ENCODE measurements at regions not wholly inside any gene's neighbourhood (a gene's known extent, or its start where the extent isn't known, plus 50 kb on each side); places are given as distances from the start of the nearest gene placed in this dataset.

- DNase-seq, result no peak
These were observed 1548.9 kb upstream of the PCDH20 start for GRCh38 chr13:62964522-62964921.

- DNase-seq, result no peak
These were observed 1545.1 kb upstream of the PCDH20 start for GRCh38 chr13:62960723-62961122.

- DNase-seq, result no peak
These were observed 1518.2 kb upstream of the PCDH20 start for GRCh38 chr13:62933809-62934208.

GRCh38 chr13:62932256-62932883, 1516.7 kb upstream of the PCDH20 start:
- DNase-seq, result no peak

- no peak for DNase-seq
These were observed 1516.2 kb upstream of the PCDH20 start for GRCh38 chr13:62931853-62932252.

- no peak for DNase-seq
These were observed 1508.7 kb upstream of the PCDH20 start for GRCh38 chr13:62924395-62924794.

- DNase-seq, result no peak
These were observed 1504.5 kb upstream of the PCDH20 start for GRCh38 chr13:62920159-62920558.

- DNase-seq, result no peak
These were observed 1503.8 kb upstream of the PCDH20 start for GRCh38 chr13:62919491-62919890.

GRCh38 chr13:62910541-62911060, 1495.0 kb upstream of the PCDH20 start:
- no peak for DNase-seq

- DNase-seq, result no peak
These were observed 1492.7 kb upstream of the PCDH20 start for GRCh38 chr13:62908321-62908720.

- DNase-seq, result no peak
These were observed 1491.2 kb upstream of the PCDH20 start for GRCh38 chr13:62906896-62907295.

- no peak for DNase-seq
These were observed 1490.8 kb upstream of the PCDH20 start for GRCh38 chr13:62906469-62906868.

- no peak for DNase-seq
These were observed 1471.4 kb upstream of the PCDH20 start for GRCh38 chr13:62887046-62887445.

- no peak for DNase-seq
These were observed 1463.4 kb upstream of the PCDH20 start for GRCh38 chr13:62879071-62879470.

GRCh38 chr13:62875118-62875640, 1459.5 kb upstream of the PCDH20 start:
- DNase-seq, result no peak

- no peak for DNase-seq
These were observed 1434.7 kb upstream of the PCDH20 start for GRCh38 chr13:62850331-62850730.

- DNase-seq, result no peak
These were observed 1431.9 kb upstream of the PCDH20 start for GRCh38 chr13:62847520-62847919.

- no peak for DNase-seq
These were observed 1430.7 kb upstream of the PCDH20 start for GRCh38 chr13:62846302-62846701.

- DNase-seq, result no peak
These were observed 1423.7 kb upstream of the PCDH20 start for GRCh38 chr13:62839338-62839737.

- no peak for DNase-seq
These were observed 1423.3 kb upstream of the PCDH20 start for GRCh38 chr13:62838929-62839328.

GRCh38 chr13:62837895-62838294, 1422.2 kb upstream of the PCDH20 start:
- no peak for DNase-seq

- no peak for DNase-seq
These were observed 1413.8 kb upstream of the PCDH20 start for GRCh38 chr13:62829486-62829885.

- no peak for DNase-seq
These were observed 1384.3 kb upstream of the PCDH20 start for GRCh38 chr13:62799931-62800436.

- DNase-seq, result no peak
These were observed 1383.4 kb upstream of the PCDH20 start for GRCh38 chr13:62799038-62799535.

- no peak for DNase-seq
These were observed 1378.2 kb upstream of the PCDH20 start for GRCh38 chr13:62793850-62794249.

Measured in activated CD4-positive, alpha-beta T cell treated with anti-CD3 and anti-CD28 coated beads, Interleukin-2, amount 50 U/mL, for 16 hours (primary cell).